NCI-H524 treated with DMSO at 0.1 percent for 48 hours (cell line): ENCODE measurements at regions not wholly inside any gene's neighbourhood (a gene's known extent, or its start where the extent isn't known, plus 50 kb on each side); places are given as distances from the start of the nearest gene placed in this dataset.

Experiments used
- DNase-seq: peaks from one replicate; lab custom pipeline; 2025; lab: John Stamatoyannopoulos, UW

DNA sequence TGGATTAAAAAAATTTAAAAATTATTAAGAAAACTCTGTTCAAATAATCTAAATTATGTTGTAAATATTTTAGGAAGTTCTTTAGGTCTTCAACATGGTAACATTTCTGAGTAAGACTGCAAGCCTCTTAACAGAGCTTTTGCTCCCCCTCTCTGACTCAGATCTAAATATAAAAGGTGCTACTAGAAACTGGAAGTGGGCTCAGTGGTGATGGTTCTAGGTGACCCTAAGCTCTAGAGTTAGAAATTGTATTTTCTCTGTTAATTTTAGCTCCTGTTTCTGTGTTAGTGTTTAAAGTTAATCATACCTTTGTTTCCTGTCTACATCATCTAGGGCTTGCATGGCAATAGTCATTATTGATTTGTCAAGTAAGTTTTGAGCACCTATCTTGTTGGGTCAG is 159.9 kb upstream of the MEIS2 start:
- DNase-seq = no peak

DNA sequence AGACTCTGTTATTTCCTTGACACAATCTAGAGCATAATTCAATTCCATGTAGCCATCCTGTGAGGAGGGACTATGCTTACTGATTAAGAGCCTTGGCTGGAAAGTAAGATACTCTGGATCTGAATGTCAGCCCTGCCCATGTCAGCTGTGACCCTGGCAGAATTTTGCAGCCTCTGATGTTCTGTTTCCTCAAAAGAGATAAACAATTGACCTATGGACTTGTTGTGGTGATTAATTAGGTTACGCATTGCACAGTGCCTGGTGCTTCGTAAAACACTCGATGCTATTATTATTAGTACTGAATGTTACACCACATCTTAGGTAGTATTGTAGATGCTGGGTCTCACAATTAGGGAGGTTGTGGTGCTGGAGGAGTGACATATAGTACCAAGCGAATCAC is 161.3 kb upstream of the MEIS2 start:
- DNase-seq = no peak

DNA sequence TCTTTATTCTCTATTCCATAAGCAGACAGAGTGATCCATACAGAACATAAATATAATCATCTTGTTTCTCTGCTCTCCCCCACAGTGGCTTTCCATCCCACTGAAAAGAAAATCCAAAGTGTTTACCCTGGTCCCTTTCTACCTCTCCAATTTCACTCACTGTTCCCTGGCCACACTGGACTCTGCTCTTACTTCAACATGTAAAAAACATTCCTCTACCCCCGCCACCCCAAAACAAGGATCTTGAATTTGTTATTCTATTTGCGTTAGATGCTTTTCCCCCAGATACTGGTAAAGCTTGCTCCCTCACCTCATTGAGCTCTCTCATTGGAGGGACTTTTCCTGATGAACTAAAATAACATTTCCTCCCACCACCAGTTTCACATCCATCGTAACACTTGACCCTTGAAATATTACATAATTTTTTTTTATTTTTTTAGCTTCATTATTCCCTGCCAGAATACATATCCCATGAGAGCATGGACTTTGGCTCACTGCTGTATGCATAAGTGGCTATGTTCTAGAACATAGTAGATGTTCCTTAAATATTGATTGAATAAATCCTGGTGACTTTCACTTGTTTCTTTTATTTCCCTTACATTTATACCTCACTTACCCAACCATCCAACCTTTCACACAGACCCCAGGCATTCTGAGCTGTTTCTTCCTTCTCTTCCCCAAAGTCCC is 162.7 kb upstream of the MEIS2 start:
- no peak for DNase-seq

DNA sequence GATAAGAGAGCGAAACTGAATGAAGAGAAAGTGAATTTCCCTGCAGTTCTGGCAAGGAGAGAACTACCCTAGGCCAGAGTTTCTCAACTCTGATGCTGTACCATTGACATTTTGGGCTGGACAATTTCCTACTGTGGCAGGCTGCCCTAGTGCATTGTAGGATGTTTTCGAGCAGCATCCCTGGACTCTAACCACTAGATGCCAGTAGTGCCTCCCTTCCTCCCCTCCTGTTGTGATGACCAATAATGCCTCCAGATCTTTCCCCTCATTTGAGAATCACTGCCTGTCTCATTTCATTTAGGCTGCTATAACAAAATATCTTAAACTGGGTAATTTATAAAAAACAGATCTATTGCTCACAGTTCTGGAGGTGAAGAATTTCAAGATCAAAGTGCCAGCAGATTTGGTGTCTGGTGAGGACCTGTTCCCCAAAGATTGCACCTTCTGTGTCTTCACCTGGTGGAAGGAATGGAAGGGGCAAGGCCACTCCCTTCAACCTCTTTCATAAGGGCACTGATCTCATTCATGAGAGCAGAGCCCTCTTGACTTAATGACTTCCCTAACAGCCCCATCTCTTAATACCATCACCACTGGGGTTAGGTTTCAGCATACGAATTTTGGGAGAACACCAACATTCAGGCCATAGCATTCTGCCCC is 188.9 kb upstream of the MEIS2 start:
- DNase-seq = no peak

DNA sequence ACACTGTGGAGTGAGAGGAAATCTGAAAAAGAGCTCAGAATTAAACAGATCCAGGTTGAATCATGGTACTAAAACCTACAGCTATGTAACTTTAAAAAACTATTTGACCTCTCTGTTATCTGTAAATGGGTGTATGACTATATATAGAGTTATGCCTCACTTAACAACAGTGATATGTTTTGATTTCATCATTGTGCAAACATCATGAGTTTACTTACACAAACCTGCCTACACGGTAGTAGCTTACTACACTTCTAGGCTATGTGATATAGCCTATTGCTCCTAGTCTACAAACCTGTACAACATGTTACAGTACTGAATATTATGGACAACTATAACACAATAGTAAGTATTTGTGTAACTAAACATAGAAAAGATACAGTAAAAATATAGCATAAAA is 191.6 kb upstream of the MEIS2 start:
- DNase-seq = no peak

DNA sequence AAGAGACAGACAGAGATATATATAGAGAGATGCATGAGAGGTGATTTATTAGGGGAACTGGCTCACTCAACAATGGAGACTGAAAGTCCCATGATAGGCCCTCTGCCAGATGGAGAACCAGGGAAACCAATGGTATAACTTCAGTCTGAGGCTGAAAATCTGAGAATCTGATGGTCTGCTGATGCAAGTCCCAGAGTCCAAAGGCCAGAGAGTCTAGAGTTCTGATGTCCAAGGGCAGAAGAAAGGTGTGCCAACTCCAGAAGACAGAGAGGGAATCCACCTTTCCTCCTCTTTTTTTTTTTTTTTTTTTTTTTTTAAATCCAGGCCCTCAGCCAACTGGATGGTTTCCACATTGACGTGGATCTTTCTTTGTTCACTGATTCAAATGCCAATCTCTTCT is 197.9 kb upstream of the MEIS2 start:
- DNase-seq = no peak

DNA sequence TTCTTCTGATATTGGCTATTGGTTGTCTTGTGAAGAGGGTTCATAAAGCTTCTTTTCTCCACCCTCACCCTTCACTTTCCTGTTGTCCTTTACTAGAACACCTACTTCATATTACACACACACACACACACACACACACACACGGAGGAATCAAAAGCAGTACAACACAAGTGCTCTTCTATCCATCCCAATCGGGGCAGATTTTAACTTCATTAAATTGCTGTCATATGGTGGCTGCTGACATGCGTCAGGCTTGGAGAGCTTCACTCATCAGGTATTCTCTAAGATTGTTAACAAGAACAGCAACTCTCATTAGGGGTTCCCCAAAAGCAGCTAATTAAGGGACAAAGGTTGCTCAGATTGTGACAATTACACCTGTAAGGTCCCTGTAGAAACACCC is 239.1 kb upstream of the MEIS2 start:
- no peak for DNase-seq

DNA sequence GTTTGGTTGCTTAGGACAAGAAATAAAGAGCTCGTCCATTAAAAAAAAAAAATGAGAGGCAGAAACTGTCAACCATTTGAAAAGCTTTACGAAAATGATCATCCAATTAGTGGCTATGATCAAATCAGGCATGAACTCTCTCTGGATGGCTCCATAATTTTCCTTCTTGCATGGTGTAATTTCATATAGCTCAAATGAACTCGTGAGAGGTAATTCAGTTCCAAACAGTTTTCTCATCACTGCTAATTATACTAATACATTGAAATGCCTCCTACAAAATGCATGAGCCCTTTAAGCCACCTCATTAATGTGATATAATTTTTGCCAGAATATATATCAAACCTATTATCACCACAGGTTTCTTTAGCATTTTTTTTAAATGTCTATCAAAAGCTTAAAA is 239.5 kb upstream of the MEIS2 start:
- no peak for DNase-seq

DNA sequence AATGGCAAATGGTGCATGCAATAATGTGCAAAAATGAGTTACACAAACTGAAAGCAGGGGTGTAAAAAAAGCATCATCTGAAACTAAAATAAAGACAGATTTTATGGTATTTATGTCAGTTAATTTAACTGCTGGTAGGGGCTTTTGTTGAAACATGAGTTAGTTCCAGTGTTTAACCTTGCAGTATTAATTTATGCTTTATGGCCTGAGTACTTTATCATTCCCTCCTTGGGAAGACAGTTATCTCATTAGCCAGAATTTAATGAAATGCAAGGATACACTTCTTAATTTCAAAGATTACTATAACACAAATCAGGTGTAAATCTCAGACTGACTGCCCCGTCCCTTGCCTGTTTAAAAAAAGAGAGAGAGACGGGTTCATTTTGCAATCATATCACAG is 240.1 kb upstream of the MEIS2 start:
- no peak for DNase-seq

DNA sequence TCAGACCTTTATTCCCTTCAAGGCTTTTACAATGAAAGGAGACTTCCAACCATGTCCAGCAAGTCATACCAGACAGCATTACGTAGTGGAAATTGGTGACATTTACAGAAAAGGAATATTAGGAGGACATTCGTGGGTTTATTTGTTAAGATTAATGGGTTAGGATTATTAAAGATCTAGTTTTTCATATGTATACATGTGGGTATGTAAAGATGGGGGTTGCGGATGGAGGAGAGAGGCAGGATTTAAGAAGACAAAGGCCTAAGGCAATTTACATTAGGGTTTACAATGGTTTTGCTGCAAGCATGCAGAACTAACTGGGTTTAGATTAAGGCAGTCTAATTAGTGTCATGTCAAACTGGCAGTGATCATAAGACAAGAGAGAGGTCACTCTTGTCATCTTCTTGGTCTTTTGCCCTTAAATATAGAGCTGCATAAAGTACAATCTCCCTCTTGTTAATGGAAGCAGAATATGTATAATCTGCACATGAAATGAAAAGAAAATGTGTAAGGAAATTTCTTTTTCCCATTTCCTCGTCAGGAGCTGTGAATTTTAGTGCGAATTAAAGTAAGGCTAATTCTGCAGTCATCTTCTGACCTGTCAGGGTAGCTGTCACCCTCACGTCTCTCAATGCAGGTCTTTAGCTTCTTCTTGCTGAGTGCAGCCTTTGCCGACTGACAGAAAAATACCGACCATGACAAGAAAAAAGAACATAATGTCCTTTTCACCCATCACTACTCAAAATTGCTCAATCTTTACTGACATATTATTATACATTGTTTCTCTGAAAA is 258.9 kb upstream of the MEIS2 start:
- DNase-seq = no peak

DNA sequence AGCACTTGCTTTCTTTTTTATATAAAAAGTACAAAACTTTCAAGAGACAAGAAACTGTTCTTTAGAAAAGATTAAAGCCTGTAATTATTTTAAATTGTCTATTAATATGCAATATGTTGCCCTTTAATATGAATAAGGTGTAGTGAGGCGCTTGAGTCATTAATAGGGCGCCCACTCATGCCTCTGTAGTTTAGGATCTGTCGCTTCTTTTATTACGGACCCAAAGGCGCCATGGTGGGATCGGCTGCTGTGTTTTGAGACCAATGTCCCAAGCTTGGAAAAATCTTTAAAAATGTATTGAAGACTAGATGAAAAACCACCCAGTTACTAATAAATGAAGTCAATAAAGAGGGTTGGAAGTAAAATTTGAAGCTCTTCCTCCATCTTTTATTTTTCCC is 259.5 kb upstream of the MEIS2 start:
- DNase-seq = no peak

DNA sequence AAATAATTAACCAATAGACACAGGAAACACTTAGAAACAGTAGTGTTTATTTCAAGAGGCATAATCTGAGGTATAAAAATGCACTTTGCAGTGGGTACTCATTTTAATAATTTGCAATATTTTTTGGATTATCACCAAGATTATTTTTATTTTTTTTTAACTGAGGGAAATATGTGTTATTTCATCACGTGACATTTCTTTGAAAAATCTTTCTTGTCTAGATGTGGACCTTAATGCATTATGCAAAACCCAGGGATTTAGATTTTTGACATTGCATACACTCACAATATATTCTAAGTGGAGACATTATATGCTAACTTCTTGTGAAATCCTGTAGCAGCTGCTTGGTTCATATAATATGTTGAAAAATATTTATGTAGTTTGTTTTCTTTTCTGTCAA is 260.4 kb upstream of the MEIS2 start:
- DNase-seq = no peak

DNA sequence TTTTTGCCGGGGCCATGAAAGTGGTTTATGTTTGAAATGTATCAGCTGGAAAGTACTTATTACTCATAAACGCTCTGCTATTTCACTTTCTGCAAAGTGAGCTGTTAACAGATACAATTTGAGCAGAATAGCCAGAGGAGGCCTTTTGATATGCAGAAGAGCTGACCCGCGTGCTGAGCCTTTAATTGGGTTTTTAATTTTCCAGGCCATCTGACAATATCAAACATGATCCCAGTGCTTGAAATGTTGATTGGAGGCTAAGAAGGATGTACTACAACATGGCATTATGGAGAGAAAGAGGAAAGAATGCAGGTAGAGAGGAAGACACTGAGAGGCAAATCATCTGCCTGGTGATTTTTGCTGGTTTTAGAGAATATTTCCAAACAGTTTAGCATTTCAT is 261.3 kb upstream of the MEIS2 start:
- no peak for DNase-seq

DNA sequence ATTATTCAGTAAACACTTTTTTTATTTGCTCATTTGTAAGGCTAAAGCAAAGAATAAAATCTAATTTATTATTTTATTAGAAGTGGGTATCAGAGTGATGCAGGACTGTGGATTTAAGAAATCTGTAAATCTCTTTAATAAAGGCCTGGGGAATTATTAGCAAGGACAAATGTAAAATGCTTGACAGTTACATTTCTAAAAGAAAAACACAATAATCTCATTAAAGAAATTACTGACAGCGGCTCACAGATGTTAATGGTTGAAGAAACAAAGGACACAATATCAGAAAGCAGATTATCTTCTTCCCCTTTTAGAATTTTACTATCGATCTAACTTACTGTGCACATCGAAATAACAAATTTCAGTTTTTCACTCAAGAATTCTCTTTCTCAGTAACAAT is 262.1 kb upstream of the MEIS2 start:
- DNase-seq = no peak

DNA sequence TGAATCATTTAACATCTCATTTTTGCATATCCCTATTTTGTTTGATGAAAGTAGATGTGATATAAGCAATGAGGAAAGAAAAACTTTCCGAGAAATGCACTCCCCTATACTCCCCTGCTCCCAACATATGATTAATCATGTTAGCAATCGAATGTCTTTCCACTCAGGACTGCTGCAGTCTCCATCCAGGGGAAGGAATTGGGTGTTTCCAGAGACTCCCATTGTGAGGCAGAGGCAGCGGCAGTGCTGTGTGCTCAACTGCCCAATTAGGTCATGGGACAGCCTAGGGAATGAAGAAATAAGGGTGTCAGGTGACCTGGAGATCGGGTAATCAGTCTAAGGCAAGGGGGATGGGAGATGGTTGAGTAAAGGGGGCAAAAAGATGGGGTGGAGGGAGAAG is 268.6 kb upstream of the MEIS2 start:
- DNase-seq = no peak

DNA sequence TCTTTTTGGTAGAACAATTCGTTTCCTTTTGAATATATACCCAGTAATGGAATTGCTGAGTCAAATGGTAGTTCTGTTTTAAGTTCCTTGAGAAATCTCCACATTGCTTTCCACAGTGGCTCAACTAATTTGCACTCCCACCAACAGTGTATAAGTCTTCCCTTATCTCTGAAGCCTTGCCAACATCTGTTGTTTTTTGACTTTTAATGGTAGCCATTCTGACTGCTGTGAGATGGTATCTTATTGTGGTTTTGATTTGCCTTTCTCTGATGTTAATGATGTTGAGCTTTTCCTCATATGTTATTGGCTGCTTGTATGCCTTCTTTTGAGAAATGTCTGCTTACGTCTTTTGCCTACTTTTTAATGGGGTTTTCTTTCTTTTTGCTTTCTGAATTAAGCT is 270.6 kb upstream of the MEIS2 start:
- no peak for DNase-seq

DNA sequence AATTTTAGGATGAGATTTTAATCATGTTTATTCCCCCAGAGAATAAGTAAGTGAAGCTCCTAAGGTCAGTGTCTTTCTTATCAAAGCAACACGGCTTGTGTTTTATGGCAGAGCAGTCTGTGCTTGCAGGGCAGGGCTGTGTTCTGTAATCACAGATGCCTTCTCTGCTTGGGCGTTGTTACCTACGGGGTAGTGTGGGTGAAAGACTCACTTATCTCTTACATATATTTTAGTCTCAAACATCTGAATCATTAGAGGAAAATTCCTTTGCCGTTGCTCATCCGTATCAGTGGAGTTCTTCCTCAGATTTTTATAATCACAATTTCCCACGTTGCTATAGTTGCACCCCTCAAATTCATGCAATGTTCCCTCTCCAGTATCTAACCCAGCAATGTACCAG is 271.7 kb upstream of the MEIS2 start:
- no peak for DNase-seq

DNA sequence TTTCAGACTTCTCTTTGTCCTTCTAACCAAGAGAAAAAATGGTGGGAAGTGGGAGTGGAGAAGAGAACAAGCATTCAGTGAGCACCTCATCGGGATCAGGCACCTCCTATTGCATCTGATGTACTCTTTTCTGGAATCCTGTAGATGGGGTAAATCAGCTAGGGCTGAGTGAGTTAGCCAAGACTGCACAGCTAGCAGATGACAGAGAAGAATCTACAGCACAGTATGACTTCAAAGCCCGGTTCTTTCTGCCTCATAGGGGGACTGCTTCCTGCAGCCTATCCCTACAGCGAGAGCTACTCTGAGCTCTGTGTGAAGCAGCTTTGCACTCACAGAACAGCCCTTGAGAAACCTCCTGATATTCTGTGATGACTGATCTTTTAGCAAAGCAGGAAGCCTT is 275.2 kb upstream of the MEIS2 start:
- no peak for DNase-seq

DNA sequence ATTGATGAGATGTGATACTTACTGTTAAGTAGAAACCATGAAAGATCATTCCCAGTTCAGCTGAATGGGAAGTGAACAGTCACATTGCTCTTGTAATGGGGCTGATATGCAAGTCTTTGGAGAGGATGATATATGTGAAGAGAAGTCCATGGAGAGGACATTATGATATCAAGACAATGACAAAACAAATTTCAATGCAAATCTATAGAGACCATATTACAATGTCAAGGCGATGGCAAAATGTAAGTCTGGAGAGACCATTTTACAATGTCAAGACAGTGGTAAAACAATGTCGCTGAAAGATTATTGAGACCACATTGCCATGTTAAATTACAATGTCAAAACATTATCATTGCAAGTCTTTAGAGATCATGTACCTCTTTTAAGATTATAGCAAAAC is 277.1 kb upstream of the MEIS2 start:
- no peak for DNase-seq

DNA sequence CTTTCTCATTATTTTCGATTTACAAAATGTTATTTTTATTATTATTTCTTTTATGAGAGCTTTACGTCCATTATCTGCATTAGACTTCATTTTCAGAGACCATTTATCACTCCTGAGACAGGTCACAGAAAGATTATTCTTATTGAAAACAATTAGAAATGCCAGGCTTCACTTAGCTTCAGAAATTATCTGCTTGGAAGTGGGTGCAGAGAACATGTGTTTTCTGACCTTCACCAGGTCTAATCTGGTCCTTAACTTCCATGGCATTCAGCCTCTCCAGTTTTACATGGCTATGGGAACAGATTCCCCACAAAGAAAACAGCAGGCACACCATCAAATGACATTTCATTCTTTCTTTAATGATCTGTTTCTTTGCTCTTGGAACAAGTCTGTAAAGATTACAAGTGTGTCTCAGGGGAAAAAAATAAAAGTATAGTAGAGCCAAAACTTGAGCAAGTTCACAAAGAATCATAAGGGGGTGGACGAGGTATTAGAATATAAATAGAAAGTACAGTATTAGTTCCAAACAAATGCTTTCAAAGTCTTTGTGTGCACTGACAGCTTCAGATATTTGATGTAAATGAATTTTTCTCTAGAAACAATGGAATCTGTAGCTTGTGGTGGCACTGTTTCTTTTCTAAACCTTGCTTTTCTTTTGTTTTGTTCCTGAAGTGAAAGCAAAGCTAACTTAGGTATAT is 294.2 kb upstream of the MEIS2 start:
- no peak for DNase-seq

DNA sequence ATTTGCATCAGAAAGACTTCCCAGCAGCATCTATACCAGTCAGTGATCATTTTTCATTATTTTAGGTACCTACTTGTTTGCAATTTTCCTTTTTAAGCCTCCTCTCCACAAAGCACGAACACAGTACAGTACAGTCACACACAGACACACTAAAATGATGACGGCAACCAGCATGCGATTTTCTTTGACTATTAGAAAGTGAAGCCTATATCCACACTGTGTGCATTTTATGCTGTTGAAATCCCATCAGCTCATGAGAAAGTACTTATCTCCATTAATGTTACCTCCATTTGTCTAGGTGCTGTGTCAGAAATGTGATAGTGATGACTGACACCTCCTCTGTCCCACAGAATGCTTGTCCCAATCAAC is 294.7 kb upstream of the MEIS2 start:
- DNase-seq = no peak

DNA sequence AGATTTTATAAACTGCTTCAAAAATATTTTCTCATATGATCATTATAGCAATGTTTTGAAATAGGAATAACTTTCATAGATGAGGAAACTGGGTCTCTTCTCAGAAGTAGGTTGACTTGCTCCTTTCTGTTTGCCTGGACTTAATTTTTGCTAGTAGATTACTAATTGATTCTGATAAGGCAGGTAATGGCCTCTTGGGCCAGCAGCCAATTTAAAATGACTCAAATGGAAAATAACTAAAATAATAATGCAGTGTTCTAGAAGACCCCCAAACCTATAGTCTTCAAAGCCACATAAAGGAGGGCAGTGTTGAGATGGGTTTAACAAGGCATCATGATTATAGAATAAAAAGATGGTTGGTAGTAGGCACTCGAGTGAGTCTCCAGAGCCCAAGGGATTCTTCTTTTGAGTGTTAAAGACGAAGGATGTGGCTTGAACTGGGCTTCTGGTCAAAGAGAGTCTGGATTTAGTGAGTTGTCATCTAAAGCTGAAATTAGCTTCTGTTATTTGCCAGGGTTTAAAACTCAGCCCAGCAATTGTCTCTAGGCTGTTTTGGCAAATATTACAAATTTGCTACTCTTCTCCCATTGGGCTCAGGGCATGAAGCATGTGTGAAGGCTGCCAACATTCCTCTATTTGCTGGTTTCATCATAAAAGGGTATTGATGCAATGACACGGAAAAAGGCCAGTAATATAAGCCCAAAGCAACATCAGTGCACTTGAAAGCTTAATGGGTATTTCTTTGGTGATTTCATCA is 297.1 kb upstream of the MEIS2 start:
- DNase-seq = no peak
